NCI-H748 (cell line): ENCODE measurements at regions not wholly inside any gene's neighbourhood (a gene's known extent, or its start where the extent isn't known, plus 50 kb on each side); places are given as distances from the start of the nearest gene placed in this dataset.
"Not testable (repeated sequence)": the region's sequence is repeated elsewhere in the genome, so short reads cannot be mapped to it uniquely, and the experiment has no call there.

Experiments
- DNase-seq: peaks from one replicate; lab custom pipeline; 2025; ENCODE audit not compliant: unreplicated experiment; lab: John Stamatoyannopoulos, UW

DNA sequence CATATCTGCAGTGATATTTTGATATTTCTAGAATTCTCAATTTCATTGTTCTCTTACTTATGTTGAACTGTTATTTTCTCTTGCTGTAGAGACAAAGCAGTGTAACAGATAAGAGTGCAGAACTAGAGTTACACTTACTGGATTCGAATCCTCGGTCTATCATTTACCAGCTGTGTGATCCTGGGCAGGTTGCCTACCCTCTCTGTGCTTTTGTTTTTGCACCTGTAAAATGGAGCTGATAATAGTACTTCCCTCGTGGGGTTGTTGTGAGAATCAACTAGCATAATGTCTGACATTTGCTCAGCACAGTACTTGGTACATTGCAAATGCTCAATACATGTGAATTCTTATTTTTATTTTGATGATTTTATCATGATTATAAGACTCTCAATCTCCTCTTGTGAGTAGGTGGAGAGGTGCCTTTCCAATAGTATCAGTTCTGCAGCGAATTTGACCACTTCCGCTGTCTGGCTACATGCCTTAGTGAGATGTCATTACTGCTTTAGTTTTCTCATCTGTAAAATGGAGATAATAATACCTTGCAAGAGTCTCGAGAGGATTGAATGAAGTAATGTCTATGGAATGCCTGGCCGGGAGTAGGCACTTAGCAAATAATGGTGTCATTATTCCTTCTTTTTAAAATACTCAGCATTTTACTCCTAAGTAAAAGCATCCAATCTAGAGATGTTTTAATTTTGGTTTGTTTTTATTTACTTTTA, 312.2 kb upstream of the MAF start:
- no peak for DNase-seq

- no peak for DNase-seq
Measured at GRCh38 chr16:79911660-79912059, 311.1 kb upstream of the MAF start.

DNA sequence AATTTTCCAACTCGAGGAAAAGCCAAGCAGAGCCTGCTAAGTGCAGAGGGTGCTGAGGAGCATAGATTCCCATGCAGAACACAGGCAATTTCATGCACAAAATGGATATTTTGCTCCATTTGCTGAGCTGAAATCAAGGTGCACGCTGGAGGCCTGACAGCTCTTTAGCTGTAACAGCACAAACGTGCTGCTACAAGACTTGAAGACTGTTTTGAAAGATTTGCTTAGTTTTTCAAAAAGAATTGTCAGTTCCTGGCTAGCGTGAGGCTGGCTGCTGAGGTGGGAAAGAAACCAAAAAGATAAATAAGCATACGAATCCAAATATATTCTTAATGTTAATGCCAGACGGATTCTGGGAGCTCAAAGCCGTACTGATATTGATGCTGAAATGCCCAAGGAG, 309.0 kb upstream of the MAF start:
- no peak for DNase-seq

DNA sequence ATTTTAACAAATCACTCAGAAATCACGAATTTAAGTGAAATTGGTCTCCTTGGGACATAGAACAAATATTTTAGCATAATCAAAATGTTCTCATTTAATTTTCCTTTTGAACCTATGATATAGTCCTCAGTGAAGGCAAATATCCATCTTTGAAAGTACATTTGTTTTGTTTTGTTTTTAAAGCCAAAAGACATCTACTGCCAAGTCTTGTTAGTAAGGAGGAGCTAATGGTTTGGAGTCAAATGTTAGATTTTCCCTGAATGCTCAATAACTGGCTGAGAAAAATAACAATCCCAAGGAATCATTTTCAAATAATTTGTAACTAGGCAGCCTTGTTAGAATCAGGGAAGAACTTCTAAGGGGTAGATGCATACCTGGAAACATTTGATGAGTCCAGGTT, 302.9 kb upstream of the MAF start:
- no peak for DNase-seq

- no peak for DNase-seq
Measured at GRCh38 chr16:79902351-79902750, 301.8 kb upstream of the MAF start.

DNA sequence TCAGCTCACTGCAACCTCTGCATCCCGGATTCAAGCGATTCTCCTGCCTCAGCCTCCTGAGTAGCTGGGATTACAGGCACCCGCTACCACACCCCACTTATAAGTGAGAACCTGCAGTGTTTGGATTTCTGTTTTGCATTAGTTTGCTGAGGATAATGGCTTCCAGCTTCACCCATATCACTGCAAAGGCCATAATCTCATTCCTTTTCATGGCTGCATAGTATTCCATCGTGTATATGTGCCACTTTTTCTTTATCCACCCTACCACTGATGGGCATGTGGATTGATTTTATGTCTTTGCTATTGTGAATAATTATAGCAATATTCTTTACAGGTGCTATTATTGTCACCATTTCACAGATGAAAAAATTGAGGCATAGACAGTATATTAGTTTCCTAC, 301.0 kb upstream of the MAF start:
- DNase-seq: no peak

DNA sequence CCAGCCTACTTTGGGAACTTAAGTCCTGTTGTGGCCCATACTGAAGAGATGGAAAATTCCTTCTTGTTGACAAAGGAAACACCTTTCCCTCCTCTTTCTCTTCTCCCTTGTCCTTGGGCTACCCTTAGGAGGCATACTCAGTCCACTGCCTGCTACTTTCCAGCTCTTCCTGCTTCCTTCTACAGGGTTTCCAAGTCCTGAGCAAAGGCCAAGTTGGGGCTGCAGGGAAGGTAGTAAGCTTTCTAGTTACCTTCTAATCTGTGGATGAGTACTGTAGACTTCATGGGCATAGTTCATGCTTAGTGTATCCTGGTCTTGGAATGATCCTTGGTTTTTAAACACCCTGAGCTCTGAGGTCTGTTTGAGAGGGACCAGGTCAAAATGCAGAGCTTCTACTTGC, 299.2 kb upstream of the MAF start:
- DNase-seq: no peak

DNA sequence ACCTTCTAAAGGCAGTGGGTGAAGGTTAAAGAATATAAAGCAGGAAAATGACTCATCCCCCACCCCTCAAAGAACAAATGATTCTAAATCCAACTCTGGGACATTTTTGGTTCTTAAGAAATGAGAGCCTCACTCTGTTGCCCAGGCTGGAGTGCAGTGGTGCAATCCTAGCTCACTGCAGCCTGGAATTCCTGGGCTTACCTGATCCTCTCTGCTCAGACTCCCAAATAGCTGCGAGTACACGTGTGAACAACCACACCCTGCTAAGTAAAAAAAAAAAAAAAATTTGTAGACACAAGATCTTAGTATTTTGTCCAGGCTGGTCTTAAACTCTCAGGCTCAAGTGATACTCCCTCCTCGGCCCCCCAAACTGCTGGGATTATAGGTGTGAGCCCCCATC, 298.8 kb upstream of the MAF start:
- DNase-seq: no peak

DNA sequence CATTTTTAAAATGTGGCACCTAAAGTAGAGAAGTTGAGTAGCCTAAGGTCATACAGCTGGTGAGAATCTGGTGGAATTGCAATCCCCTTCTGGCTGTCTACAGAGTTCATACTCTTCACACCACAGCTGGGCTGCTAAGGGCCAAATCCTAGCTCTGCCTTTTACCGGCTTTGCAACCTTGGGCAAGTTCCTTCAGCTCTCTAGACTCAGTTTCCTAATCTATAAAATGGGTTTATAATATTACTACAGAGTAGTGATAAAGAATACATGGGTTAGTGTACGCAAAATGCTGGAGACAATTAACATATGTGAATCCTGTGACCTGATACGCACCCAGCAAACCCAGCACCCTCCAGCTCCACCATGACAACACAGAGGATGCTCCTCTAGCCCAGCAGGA, 298.2 kb upstream of the MAF start:
- DNase-seq: no peak

- no peak for DNase-seq
Measured at GRCh38 chr16:79897453-79898146, 297.1 kb upstream of the MAF start.

- no peak for DNase-seq
Measured at GRCh38 chr16:79897104-79897452, 296.5 kb upstream of the MAF start.

DNA sequence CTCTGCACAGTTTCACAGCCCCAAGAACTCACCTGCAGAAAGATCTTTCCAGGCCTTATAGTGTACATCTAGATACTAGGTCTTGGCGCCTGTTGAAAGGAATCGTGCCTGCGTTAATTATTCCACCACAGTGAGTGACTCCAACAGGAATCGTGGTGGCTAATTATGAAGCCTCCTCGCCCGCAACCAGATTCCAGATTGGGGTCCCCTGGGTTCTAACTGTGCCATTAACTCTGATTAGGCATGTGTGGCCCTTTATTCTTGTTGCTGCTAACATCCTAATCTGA, 295.3 kb upstream of the MAF start:
- no peak for DNase-seq

- DNase-seq: no peak
Measured at GRCh38 chr16:79895053-79895916, 294.7 kb upstream of the MAF start.

DNA sequence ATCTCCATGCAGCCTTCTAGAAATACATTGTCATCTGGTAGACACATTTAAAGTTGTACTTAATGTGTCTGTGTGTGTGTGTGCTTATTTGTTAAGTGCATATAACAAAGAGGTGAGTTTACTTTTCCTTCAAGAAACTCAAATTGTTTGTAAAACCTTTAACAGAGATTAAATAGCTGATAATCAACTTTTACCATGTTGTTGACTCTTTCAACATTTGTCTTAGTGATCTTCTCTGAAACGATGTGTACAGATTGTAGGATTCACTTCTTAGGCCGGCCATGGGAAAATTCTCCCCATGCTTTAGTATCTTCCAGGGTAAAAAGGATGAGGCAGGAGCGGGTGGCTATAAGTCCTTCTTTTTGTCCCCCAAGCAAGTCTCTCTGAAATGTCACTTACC, 292.9 kb upstream of the MAF start:
- DNase-seq: no peak

DNA sequence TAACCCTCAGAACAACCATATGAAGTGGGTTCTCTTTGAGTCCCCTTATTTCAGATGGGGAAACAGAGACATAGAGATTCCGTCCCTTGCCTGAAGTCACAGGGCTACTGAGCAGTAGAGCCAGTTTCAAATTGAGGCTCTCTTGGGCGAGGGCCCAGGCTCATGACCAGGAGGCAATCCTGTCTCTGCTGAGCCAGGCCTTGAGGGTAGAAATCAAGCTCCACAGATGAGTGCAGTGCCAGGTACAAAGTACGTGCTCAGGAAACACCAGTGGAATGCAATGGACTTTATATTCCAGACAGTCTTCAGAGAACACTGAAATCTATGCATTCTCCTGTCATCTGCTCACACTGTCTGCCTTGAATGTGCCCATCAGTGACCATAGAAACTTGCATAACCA, 291.7 kb upstream of the MAF start:
- no peak for DNase-seq

GRCh38 chr16:79891458-79891857, 290.9 kb upstream of the MAF start:
- DNase-seq: no peak

DNA sequence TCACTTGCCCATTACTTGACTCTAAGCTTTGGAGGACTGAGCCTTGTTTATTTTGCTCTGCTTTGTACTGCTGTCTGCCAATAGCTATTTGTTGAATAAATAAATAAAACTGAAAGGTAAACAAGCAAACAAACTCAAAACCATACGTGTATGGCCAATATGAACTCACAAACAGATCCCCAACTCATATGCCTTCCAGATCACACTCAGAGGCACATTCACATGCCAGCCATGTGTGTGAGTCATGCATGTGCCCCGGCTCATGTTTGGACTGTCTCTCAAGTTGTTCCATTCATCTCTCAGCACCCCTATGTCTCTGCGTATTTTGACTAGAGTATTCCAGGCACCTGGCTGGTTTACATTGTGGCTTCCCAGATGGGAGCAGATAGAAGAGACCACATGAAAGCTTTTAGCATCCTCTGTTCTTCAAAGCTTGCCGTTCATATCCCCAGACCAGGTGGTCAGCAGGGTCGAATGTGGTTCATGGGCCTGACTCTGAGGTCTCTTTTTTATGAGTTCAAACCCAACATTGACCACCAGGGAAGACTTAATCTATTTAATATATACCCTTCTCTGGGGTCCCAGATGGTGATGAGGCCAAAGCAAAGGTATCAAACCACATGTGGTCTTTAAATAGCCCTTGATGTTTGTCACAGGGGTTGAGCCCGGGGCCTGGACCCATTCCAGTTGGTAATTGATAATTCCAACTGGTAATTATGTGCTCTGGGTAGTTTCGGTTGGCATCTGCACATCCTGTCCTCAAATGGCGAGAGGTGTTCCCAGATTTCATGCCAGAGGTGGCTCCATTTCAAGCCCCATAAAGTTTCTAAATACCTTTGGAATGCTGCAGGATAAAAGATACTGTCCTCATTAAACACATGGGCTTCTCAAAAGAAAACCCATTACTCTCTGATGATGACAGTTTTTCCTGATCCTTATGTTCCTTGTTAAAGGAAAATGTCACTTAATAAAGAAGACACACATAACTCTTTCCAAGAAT, 287.3 kb upstream of the MAF start:
- no peak for DNase-seq

DNA sequence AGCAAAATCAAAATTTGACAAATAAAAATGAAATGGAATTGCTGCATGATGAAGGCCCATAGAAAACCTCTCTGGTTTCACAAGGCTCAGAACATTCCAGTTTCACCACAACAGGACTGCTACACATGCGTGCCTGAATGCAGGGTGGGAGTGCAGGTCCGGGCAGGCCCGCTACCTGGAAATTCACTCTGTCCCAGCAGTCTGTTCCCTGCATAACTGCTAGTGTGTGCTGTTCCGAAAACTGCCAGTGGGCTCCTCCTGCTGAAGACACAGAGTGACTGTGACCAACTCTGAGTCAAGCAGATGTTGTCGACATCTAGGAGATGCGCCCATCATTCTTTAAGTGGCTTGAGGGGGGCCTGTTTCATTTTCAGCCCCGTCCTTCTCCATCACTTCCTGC, 284.8 kb upstream of the MAF start:
- no peak for DNase-seq

- DNase-seq: no peak
Measured at GRCh38 chr16:79883494-79883893, 283.0 kb upstream of the MAF start.

GRCh38 chr16:79882340-79883005, 281.9 kb upstream of the MAF start:
- no peak for DNase-seq

DNA sequence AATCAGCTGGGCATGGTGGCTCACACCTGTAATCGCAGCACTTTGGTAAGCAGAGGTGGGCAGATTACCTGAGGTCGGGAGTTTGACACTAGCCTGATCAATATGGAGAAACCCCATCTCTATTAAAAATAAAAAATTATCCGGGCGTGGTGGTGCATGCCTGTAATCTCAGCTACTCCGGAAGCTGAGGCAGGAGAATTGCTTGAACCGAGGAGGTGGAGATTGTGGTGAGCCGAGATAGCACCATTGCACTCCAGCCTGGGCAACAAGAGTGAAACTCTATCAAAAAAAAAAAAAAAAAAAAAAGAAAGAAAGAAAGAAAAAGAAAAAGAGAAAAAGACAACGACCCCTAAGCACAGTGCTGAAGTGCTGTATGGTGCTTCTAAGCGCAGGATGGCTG, 280.6 kb upstream of the MAF start:
- not testable (repeated sequence) for DNase-seq
